ENCODE measurements at regions not wholly inside any gene's neighbourhood (a gene's known extent, or its start where the extent isn't known, plus 50 kb on each side); places are given as distances from the start of the nearest gene placed in this dataset.

- Histone ChIP-seq H3K9me3 (ENCODE audit: insufficient read depth, low read depth, low read length) (no peaks in the 10 kb centered on the region), H3F3A (ENCODE audit: low read depth) (no peaks in the 10 kb centered on the region), H3K4me3 (ENCODE audit: low read length, poor library complexity, severe bottlenecking) (no peak overlapping the region), H3K4me1 (ENCODE audit: insufficient read depth, low read length, poor library complexity, severe bottlenecking) (no peaks in the 10 kb centered on the region), H3K36me3 (ENCODE audit: insufficient read depth, low read length) (no peaks in the 10 kb centered on the region), H3K9ac (ENCODE audit: low read depth, low read length, poor library complexity, severe bottlenecking) (no peak overlapping the region), H3K79me2 (ENCODE audit: insufficient read depth, low read length) (no peaks in the 10 kb centered on the region), H2AFZ (ENCODE audit: low read length) (no peak overlapping the region), H3K4me2 (ENCODE audit: low read depth, low read length, poor library complexity, severe bottlenecking) (no peak overlapping the region), H3K27me3 (ENCODE audit: insufficient read depth, low read length, poor library complexity, severe bottlenecking) (no peaks in the 10 kb centered on the region), H4K20me1 (ENCODE audit: insufficient read depth, low read length, poor library complexity, severe bottlenecking) (no peaks in the 10 kb centered on the region), H3K9me2 (replicated peaks; ENCODE audit: low read depth, low read length) (no peaks in the 10 kb centered on the region)
- TF ChIP-seq EZH2phosphoT487 (IDR thresholded peaks at IDR 0.05; ENCODE audit: borderline replicate concordance) (no peak), CTCF (conservative IDR thresholded peaks at IDR 0.05; ENCODE audit: low read length) (no peak)
Measured at GRCh38 chrX:10884246-10884645, 226.9 kb upstream of the HCCS start.

GRCh38 chrX:10892621-10893225, 218.4 kb upstream of the HCCS start:
- Histone ChIP-seq H3K9ac (ENCODE audit: low read depth, low read length, poor library complexity, severe bottlenecking) (no peak overlapping the region), H3K27me3 (ENCODE audit: insufficient read depth, low read length, poor library complexity, severe bottlenecking) (no peaks in the 10 kb centered on the region), H3K4me3 (ENCODE audit: low read length, poor library complexity, severe bottlenecking) (no peak overlapping the region), H3K4me1 (ENCODE audit: insufficient read depth, low read length, poor library complexity, severe bottlenecking) (no peaks in the 10 kb centered on the region), H3K4me2 (ENCODE audit: low read depth, low read length, poor library complexity, severe bottlenecking) (no peak overlapping the region), H3K9me2 (replicated peaks; ENCODE audit: low read depth, low read length) (no peaks in the 10 kb centered on the region), H3K79me2 (ENCODE audit: insufficient read depth, low read length) (no peaks in the 10 kb centered on the region), H3F3A (ENCODE audit: low read depth) (no peaks in the 10 kb centered on the region), H3K36me3 (ENCODE audit: insufficient read depth, low read length) (no peaks in the 10 kb centered on the region), H3K9me3 (ENCODE audit: insufficient read depth, low read depth, low read length) (no peaks in the 10 kb centered on the region), H2AFZ (ENCODE audit: low read length) (no peak overlapping the region), H4K20me1 (ENCODE audit: insufficient read depth, low read length, poor library complexity, severe bottlenecking) (no peaks in the 10 kb centered on the region)
- TF ChIP-seq EZH2phosphoT487 (IDR thresholded peaks at IDR 0.05; ENCODE audit: borderline replicate concordance) (no peak), CTCF (conservative IDR thresholded peaks at IDR 0.05; ENCODE audit: low read length) (no peak)

GRCh38 chrX:10893366-10893765, 217.8 kb upstream of the HCCS start:
- no peak overlapping the region for H3K4me2 ChIP-seq (ENCODE audit: low read depth, low read length, poor library complexity, severe bottlenecking)

More at GRCh38 chrX:10893366-10893765, 217.8 kb upstream of the HCCS start:
- H3K4me1 ChIP-seq (ENCODE audit: insufficient read depth, low read length, poor library complexity, severe bottlenecking), result no peaks in the 10 kb centered on the region
- TF ChIP-seq CTCF (conservative IDR thresholded peaks at IDR 0.05; ENCODE audit: low read length), result no peak
- TF ChIP-seq EZH2phosphoT487 (IDR thresholded peaks at IDR 0.05; ENCODE audit: borderline replicate concordance), result no peak
- no peak overlapping the region for H3K9ac ChIP-seq (ENCODE audit: low read depth, low read length, poor library complexity, severe bottlenecking)
- no peak overlapping the region for H3K4me3 ChIP-seq (ENCODE audit: low read length, poor library complexity, severe bottlenecking)
- H3K36me3 ChIP-seq (ENCODE audit: insufficient read depth, low read length), result no peaks in the 10 kb centered on the region
- no peak overlapping the region for H2AFZ ChIP-seq (ENCODE audit: low read length)
- H3K9me3 ChIP-seq (ENCODE audit: insufficient read depth, low read depth, low read length), result no peaks in the 10 kb centered on the region
- no peaks in the 10 kb centered on the region for H3K79me2 ChIP-seq (ENCODE audit: insufficient read depth, low read length)
- H4K20me1 ChIP-seq (ENCODE audit: insufficient read depth, low read length, poor library complexity, severe bottlenecking), result no peaks in the 10 kb centered on the region
- no peaks in the 10 kb centered on the region for H3F3A ChIP-seq (ENCODE audit: low read depth)
- no peaks in the 10 kb centered on the region for H3K27me3 ChIP-seq (ENCODE audit: insufficient read depth, low read length, poor library complexity, severe bottlenecking)
- H3K9me2 ChIP-seq (replicated peaks; ENCODE audit: low read depth, low read length), result no peaks in the 10 kb centered on the region
